Uterus (tissue), 3 donors: ENCODE measurements at regions not wholly inside any gene's neighbourhood (a gene's known extent, or its start where the extent isn't known, plus 50 kb on each side); places are given as distances from the start of the nearest gene placed in this dataset.

ENCODE experiments used
- DNase-seq, 2 donors: peaks; one replicate each; pipeline ENCODE4 v3.0.0-alpha.2; 2019 to 2020
- H3K27ac ChIP-seq, 2 donors: fragments of 200-600 bp; sonication (generic); 1 replicate in 1 of 2; 2 replicates in 1 of 2; pipeline ENCODE4 v1.5.1; 2016 to 2018
- H3K27me3 ChIP-seq, 2 donors: fragments of 200-600 bp; sonication (generic); one replicate each; pipeline ENCODE4 v1.5.1; 2018 to 2019; ENCODE audit warnings: control low read depth in 1 of 2
- H3K36me3 ChIP-seq, 2 donors: fragments of 200-600 bp; sonication (generic); one replicate each; pipeline ENCODE4 v1.5.1; 2019; ENCODE audit warnings: control low read depth in 1 of 2
- H3K4me1 ChIP-seq, 2 donors: fragments of 200-600 bp; sonication (generic); one replicate each; pipeline ENCODE4 v1.5.1; 2018 to 2019; ENCODE audit warnings: control low read depth in 1 of 2
- H3K4me3 ChIP-seq, 2 donors: fragments of 200-600 bp; sonication (generic); 1 replicate in 1 of 2; 2 replicates in 1 of 2; pipeline ENCODE4 v1.5.1; 2018 to 2019; ENCODE audit warnings: mild to moderate bottlenecking in 1 of 2
- H3K9me3 ChIP-seq, 2 donors: fragments of 200-600 bp; sonication (generic); one replicate each; pipeline ENCODE4 v1.5.1; 2019; ENCODE audit warnings: control low read depth in 1 of 2
- CTCF ChIP-seq, 4 experiments: fragments of 200-600 bp in 2 of 4; fragments of 450-650 bp in 2 of 4; sonication (generic) in 2 of 4; IDR thresholded peaks; one replicate each; pipeline ENCODE4 v1.5.1; 2016 to 2019; ENCODE audit warnings: antibody characterized with exemption in 4 of 4, mild to moderate bottlenecking in 2 of 4, moderate library complexity in 1 of 4
- POLR2A ChIP-seq, 2 donors: fragments of 450-650 bp; IDR thresholded peaks; one replicate each; pipeline ENCODE4 v1.6.1; 2016; ENCODE audit warnings: antibody characterized with exemption in 2 of 2, mild to moderate bottlenecking in 1 of 2, moderate library complexity in 1 of 2
- intact Hi-C: fragments of 100-400 bp; cut with DNase I; formaldehyde crosslinking; loops from one replicate; pipeline ENCODE4 v1.15.1; 2023; ENCODE audit warnings: low total_unique reads
- donor health status: DM: yes; HTN: yes; CAD: no.

GRCh38 chr10:113241599-113242360 is 291.7 kb downstream of the TCF7L2 start:
- Histone ChIP-seq H3K9me3 (no peaks in the 10 kb centered on the region), H3K36me3 (no peaks in the 10 kb centered on the region), H3K4me1 (no peaks in the 10 kb centered on the region), H3K4me3 (no peak overlapping the region), H3K27ac (no peak overlapping the region), H3K27me3 (no peaks in the 10 kb centered on the region)
- DNase-seq = no peak
- no peak for TF ChIP-seq POLR2A (IDR thresholded peaks at IDR 0.05)
- TF ChIP-seq CTCF (IDR thresholded peaks at IDR 0.05) = no peak
- intact Hi-C loops = no loop called here

- Histone ChIP-seq H3K27me3 (no peaks in the 10 kb centered on the region), H3K4me1 (no peaks in the 10 kb centered on the region), H3K27ac (no peak overlapping the region), H3K4me3 (no peak overlapping the region), H3K9me3 (no peaks in the 10 kb centered on the region), H3K36me3 (no peaks in the 10 kb centered on the region)
- intact Hi-C loops = no loop called here
- TF ChIP-seq POLR2A (IDR thresholded peaks at IDR 0.05) (no peak), CTCF (IDR thresholded peaks at IDR 0.05) (no peak)
- no peak for DNase-seq
Observed at GRCh38 chr10:113243311-113243710, 293.3 kb downstream of the TCF7L2 start.

- Histone ChIP-seq H3K9me3 (no peaks in the 10 kb centered on the region), H3K27me3 (no peaks in the 10 kb centered on the region), H3K36me3 (no peaks in the 10 kb centered on the region), H3K4me1 (no peaks in the 10 kb centered on the region), H3K27ac (no peak overlapping the region), H3K4me3 (no peak overlapping the region)
- no peak for DNase-seq
- TF ChIP-seq POLR2A (IDR thresholded peaks at IDR 0.05) (no peak), CTCF (IDR thresholded peaks at IDR 0.05) (no peak)
- intact Hi-C loops = no loop called here
Observed at GRCh38 chr10:113244750-113245149, 294.7 kb downstream of the TCF7L2 start.

GRCh38 chr10:113245286-113245685 is 295.2 kb downstream of the TCF7L2 start:
- TF ChIP-seq CTCF (IDR thresholded peaks at IDR 0.05) = no peak
- no peak for TF ChIP-seq POLR2A (IDR thresholded peaks at IDR 0.05)
- intact Hi-C loops = no loop called here
- H3K36me3 ChIP-seq = no peaks in the 10 kb centered on the region
- DNase-seq = no peak
- H3K4me1 ChIP-seq = no peaks in the 10 kb centered on the region
- no peaks in the 10 kb centered on the region for H3K9me3 ChIP-seq
- no peak overlapping the region for H3K4me3 ChIP-seq
- H3K27me3 ChIP-seq = no peaks in the 10 kb centered on the region
- no peak overlapping the region for H3K27ac ChIP-seq

GRCh38 chr10:113247050-113247449 is 297.0 kb downstream of the TCF7L2 start:
- H3K4me1 ChIP-seq = no peaks in the 10 kb centered on the region
- no peaks in the 10 kb centered on the region for H3K36me3 ChIP-seq
- intact Hi-C loops = no loop called here
- TF ChIP-seq CTCF (IDR thresholded peaks at IDR 0.05) (no peak), POLR2A (IDR thresholded peaks at IDR 0.05) (no peak)
- H3K9me3 ChIP-seq = no peaks in the 10 kb centered on the region
- H3K27ac ChIP-seq = no peak overlapping the region
- no peak for DNase-seq
- no peaks in the 10 kb centered on the region for H3K27me3 ChIP-seq
- H3K4me3 ChIP-seq = no peak overlapping the region
